ENCODE measurements at regions not wholly inside any gene's neighbourhood (a gene's known extent, or its start where the extent isn't known, plus 50 kb on each side); places are given as distances from the start of the nearest gene placed in this dataset.

DNA sequence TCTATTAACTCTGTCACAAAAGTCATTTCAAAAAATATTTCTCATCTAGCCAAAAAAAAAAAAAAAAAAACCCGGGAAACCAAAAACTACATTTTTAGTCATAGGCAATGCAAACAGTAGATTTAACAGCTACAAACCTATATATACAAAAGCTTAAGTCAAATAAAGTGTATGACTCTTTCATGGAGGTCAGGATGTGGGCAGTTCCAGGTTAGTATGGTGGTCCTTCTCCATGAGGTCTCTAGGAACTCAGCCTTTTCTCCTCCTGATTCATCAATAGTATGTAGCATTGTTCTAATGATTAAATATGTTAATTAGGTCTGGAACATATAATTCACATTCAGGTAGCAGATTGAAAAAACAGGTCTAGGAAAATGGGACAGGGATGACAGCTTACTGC lies 586.5 kb downstream of the SLC16A7 start:
- no peak for TF ChIP-seq EP300 (IDR thresholded peaks at IDR 0.05)
- TF ChIP-seq CTCF (IDR thresholded peaks at IDR 0.05): no peak
- no peak for TF ChIP-seq POLR2A (IDR thresholded peaks at IDR 0.05)
- Histone ChIP-seq H3K9me3 (no peaks in the 10 kb centered on the region), H3K27ac (no peak overlapping the region), H3K36me3 (no peaks in the 10 kb centered on the region), H3K4me3 (no peak overlapping the region), H3K27me3 (no peaks in the 10 kb centered on the region), H3K4me1 (no peaks in the 10 kb centered on the region)
- WGBS, 2 donors: 97 to 100% methylated on average over 1 of the region's 1 CpG
- DNase-seq (ENCODE audit: low spot score in 2 of 2): no peak

- Histone ChIP-seq H3K4me1 (no peaks in the 10 kb centered on the region), H3K4me3 (no peak overlapping the region), H3K36me3 (no peaks in the 10 kb centered on the region), H3K9me3 (no peaks in the 10 kb centered on the region), H3K27ac (no peak overlapping the region), H3K27me3 (no peaks in the 10 kb centered on the region)
- no peak for DNase-seq (ENCODE audit: low spot score in 2 of 2)
- TF ChIP-seq CTCF (IDR thresholded peaks at IDR 0.05) (no peak), POLR2A (IDR thresholded peaks at IDR 0.05) (no peak), EP300 (IDR thresholded peaks at IDR 0.05) (no peak)
- 84 to 86% methylated on average over 1 of the region's 1 CpG for WGBS, 2 donors
These were observed 588.3 kb downstream of the SLC16A7 start for GRCh38 chr12:60184096-60184495.

- no peak overlapping the region for H3K4me3 ChIP-seq
- no peaks in the 10 kb centered on the region for H3K36me3 ChIP-seq
- no peaks in the 10 kb centered on the region for H3K27me3 ChIP-seq
- TF ChIP-seq CTCF (IDR thresholded peaks at IDR 0.05) (no peak), POLR2A (IDR thresholded peaks at IDR 0.05) (no peak), EP300 (IDR thresholded peaks at IDR 0.05) (no peak)
- H3K27ac ChIP-seq: no peak overlapping the region
- no peak for DNase-seq (ENCODE audit: low spot score in 2 of 2)
- no peaks in the 10 kb centered on the region for H3K9me3 ChIP-seq
- H3K4me1 ChIP-seq: no peaks in the 10 kb centered on the region
- 84 to 88% methylated on average over 4 of the region's 4 CpGs for WGBS, 2 donors
These were observed 589.2 kb downstream of the SLC16A7 start for GRCh38 chr12:60185060-60185459.

GRCh38 chr12:60191271-60191670 lies 595.4 kb downstream of the SLC16A7 start:
- TF ChIP-seq EP300 (IDR thresholded peaks at IDR 0.05) (no peak), CTCF (IDR thresholded peaks at IDR 0.05) (no peak), POLR2A (IDR thresholded peaks at IDR 0.05) (no peak)
- Histone ChIP-seq H3K9me3 (no peaks in the 10 kb centered on the region), H3K4me3 (no peak overlapping the region), H3K4me1 (no peaks in the 10 kb centered on the region), H3K27me3 (no peaks in the 10 kb centered on the region), H3K36me3 (no peaks in the 10 kb centered on the region), H3K27ac (no peak overlapping the region)
- DNase-seq (ENCODE audit: low spot score in 2 of 2): no peak
- 71 to 80% methylated on average over 1 of the region's 1 CpG for WGBS, 2 donors

GRCh38 chr12:60191676-60192359 lies 596.0 kb downstream of the SLC16A7 start:
- H3K27me3 ChIP-seq: no peaks in the 10 kb centered on the region
- H3K4me1 ChIP-seq: no peaks in the 10 kb centered on the region
- TF ChIP-seq CTCF (IDR thresholded peaks at IDR 0.05): no peak
- no peak for TF ChIP-seq POLR2A (IDR thresholded peaks at IDR 0.05)
- TF ChIP-seq EP300 (IDR thresholded peaks at IDR 0.05): no peak
- H3K9me3 ChIP-seq: no peaks in the 10 kb centered on the region
- no peaks in the 10 kb centered on the region for H3K36me3 ChIP-seq
- no peak for DNase-seq (ENCODE audit: low spot score in 2 of 2)
- H3K4me3 ChIP-seq: no peak overlapping the region
- H3K27ac ChIP-seq: no peak overlapping the region
